ENCODE measurements at regions not wholly inside any gene's neighbourhood (a gene's known extent, or its start where the extent isn't known, plus 50 kb on each side); places are given as distances from the start of the nearest gene placed in this dataset.

DNA sequence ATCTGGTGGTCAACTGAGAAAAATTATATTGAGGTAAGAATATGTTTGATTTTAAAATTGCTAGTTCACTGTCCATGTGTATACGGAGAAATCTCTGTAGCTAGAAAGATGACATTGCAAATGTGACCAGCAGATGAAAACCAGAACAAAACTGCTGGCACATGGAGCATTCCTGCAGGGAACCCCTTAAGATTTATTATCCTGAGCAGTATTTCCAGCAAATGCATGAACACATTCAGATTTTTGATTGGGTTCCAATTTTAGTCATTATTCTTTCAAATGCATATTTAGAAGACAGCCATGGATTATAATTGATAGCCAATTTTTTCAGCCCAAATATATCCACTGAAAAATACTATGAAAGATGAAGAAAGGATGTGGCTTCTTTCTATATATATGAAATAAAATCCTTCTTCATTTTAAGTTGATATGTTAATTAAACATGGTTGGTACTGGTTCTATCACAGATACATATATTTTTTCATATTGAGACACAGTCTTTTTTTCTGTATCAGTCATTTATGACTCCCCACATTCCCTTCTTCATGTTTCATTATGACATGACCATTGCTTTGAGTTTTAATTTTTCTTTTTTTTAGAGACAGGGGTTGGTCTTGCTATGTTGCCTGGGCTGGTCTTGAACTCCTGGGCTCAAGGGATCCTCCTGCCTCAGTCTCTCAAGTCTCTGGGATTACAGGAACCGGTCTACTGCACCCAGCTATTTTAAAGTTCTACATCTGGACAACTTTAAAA is 376.5 kb downstream of the KLF12 start:
- no peak overlapping the region for H3K4me3 ChIP-seq (ENCODE audit: low read depth, low read length)
- ChIA-PET POLR2A (no interaction called here), CTCF (interaction anchor here (1.1 to 1.9 kb wide), 4 partner anchors 11 to 68 kb away, joined by 3 to 7 read pairs (median 4); no protein-coding TSS in a partner anchor)
- DNase-seq (ENCODE audit: low read depth, low spot score) = no peak
- TF ChIP-seq, protein P1, sequence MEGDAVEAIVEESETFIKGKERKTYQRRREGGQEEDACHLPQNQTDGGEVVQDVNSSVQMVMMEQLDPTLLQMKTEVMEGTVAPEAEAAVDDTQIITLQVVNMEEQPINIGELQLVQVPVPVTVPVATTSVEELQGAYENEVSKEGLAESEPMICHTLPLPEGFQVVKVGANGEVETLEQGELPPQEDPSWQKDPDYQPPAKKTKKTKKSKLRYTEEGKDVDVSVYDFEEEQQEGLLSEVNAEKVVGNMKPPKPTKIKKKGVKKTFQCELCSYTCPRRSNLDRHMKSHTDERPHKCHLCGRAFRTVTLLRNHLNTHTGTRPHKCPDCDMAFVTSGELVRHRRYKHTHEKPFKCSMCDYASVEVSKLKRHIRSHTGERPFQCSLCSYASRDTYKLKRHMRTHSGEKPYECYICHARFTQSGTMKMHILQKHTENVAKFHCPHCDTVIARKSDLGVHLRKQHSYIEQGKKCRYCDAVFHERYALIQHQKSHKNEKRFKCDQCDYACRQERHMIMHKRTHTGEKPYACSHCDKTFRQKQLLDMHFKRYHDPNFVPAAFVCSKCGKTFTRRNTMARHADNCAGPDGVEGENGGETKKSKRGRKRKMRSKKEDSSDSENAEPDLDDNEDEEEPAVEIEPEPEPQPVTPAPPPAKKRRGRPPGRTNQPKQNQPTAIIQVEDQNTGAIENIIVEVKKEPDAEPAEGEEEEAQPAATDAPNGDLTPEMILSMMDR (IDR thresholded peaks at IDR 0.05; ENCODE audit: insufficient read depth, low read length, missing control alignments) = no peak

DNA sequence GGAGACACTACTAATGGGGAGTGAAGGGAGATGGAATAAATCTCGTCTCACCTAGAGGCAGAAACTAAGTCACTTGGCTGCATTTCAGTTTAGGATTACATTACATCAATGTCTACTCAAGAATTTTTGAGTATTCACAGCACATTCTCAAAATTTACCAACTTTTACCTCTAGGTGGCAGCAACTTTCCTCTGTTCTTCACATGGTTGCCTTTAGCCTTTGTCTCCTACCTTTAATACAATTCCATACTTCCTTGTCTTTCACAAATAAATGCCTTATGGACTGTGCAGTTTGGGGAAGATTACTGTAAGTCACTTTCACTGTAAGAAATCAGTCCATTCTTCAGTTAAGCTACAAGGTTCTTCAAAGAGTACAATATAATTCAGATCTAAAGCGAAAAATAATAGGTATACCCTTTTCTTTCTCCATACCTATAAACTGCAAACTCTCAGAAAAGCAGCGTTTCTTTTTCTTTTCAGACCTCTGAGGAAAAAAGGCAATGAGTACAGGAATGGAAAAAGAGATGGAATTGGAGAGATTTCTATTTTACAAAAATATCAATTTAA is 379.4 kb downstream of the KLF12 start:
- H3K4me3 ChIP-seq (ENCODE audit: low read depth, low read length) = no peak overlapping the region
- CTCF ChIA-PET = interaction anchor here (0.6 to 1.8 kb wide), 17 partner anchors 8 to 1505 kb away, joined by 3 to 8 read pairs (median 3); no protein-coding TSS in a partner anchor
- TF ChIP-seq, protein P1 (IDR thresholded peaks at IDR 0.05; ENCODE audit: insufficient read depth, low read length, missing control alignments) = peak; percentile 37
- POLR2A ChIA-PET = no interaction called here
- DNase-seq (ENCODE audit: low read depth, low spot score) = no peak

DNA sequence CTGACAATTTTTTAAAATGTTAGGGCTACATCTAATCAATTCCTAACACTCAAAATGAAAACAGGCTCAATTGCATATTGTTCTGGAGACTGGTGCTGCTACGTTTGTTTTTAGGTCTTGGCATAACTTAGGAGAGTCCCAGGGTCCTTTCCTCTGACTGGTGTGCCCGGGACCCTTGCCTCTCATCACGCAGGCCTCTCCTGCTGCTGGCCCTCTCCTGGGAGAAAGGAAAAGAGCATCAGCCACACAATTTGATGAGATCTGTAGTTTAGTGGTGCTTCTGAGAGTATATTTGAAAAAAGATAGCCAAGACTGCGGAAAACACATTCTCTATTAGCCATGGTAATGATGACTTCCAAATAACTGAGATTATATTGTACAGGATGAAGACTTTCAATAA is 380.0 kb downstream of the KLF12 start:
- H3K4me3 ChIP-seq (ENCODE audit: low read depth, low read length) = no peak overlapping the region
- POLR2A ChIA-PET = no interaction called here
- no peak for DNase-seq (ENCODE audit: low read depth, low spot score)
- CTCF ChIA-PET = interaction anchor here (1.0 to 1.4 kb wide), 6 partner anchors 9 to 1506 kb away, joined by 3 to 6 read pairs (median 3); no protein-coding TSS in a partner anchor
- TF ChIP-seq, protein P1 (IDR thresholded peaks at IDR 0.05; ENCODE audit: insufficient read depth, low read length, missing control alignments) = no peak

DNA sequence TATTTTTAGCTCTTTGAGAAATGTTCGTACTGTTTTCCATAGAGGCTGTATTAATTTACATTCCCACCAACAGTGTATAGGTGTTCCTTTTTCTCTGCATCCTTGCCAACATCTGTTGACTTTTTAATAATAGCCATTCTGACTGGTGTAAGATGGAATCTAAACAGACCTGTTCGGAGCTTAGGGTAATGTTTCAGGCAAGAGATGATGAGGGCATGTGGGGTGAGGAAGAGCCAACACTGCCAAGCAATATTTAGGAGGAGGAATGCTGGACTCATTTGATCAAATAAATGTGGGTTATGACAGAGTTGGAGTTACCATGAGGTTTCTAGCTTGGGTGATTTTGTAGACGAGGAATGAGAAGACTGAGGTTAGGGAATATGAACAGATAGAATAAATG is 382.9 kb downstream of the KLF12 start:
- CTCF ChIA-PET = interaction anchor here (1.4 kb wide), 1 partner anchor 16 kb away, joined by 4 read pairs; no protein-coding TSS in a partner anchor
- POLR2A ChIA-PET = no interaction called here
- H3K4me3 ChIP-seq (ENCODE audit: low read depth, low read length) = no peak overlapping the region
- no peak for DNase-seq (ENCODE audit: low read depth, low spot score)
- TF ChIP-seq, protein P1 (IDR thresholded peaks at IDR 0.05; ENCODE audit: insufficient read depth, low read length, missing control alignments) = no peak

DNA sequence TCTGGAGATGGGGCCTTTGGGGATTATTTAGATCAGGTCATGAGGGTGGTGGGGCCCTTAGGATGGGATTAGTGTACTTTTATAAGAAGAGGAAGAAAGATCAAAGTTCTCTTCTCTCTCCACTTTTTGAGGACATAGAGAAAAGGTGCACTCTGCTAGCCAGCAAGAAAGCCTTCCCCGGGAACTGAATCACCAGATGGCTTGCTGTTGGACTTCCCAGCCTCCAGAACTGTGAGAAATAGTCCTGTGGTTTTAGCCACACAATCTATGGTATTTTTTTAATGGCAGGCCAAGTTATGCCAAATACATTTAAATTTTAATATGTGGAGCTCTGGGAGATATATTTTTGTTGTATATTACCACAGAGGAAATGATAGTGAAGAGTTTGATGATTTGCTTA is 385.8 kb downstream of the KLF12 start:
- CTCF ChIA-PET = interaction anchor here (1.3 kb wide), 1 partner anchor 8 kb away, joined by 3 read pairs; no protein-coding TSS in a partner anchor
- H3K4me3 ChIP-seq (ENCODE audit: low read depth, low read length) = no peak overlapping the region
- no peak for DNase-seq (ENCODE audit: low read depth, low spot score)
- TF ChIP-seq, protein P1 (IDR thresholded peaks at IDR 0.05; ENCODE audit: insufficient read depth, low read length, missing control alignments) = no peak
- POLR2A ChIA-PET = no interaction called here

DNA sequence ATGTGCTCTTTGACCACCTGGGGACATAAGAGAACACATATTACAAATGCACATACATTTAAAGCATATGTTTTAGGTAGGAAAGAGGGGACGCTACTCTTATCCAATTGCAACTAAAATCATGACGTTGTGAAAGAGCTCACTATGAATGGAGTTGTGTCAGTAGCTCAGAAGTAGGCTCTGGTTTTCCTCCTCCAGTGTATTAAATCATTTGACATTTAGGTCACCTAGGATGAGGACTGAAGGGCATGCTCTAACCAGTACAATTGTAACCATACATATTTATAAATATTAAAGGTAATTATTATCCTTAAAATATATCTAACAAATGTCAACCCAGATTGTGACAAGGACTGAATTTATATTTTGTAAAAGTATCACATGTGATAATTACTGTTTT is 389.0 kb downstream of the KLF12 start:
- POLR2A ChIA-PET = no interaction called here
- no peak for DNase-seq (ENCODE audit: low read depth, low spot score)
- CTCF ChIA-PET = interaction anchor here (1.2 kb wide), 1 partner anchor 11 kb away, joined by 5 read pairs; no protein-coding TSS in a partner anchor
- TF ChIP-seq, protein P1 (IDR thresholded peaks at IDR 0.05; ENCODE audit: insufficient read depth, low read length, missing control alignments) = no peak
- H3K4me3 ChIP-seq (ENCODE audit: low read depth, low read length) = no peak overlapping the region
